Endothelial cell of umbilical vein (primary cell): ENCODE measurements at regions not wholly inside any gene's neighbourhood (a gene's known extent, or its start where the extent isn't known, plus 50 kb on each side); places are given as distances from the start of the nearest gene placed in this dataset.

Source experiments
- BruUV-seq: library from RNA; stranded (reverse); fragments of 400-500 nt; replicated peaks from 2 replicates; lab custom pipeline; 2021; lab: Mats Ljungman, UMichigan
- CTCF ChIA-PET: fragments of 300-600, 350-600 bp; sonication (Branson Sonifier 250); formaldehyde crosslinking; loops from one replicate; lab custom pipeline; 2021; ENCODE audit warnings: antibody characterized with exemption, inconsistent platforms; lab: Charles Lee
- POLR2A ChIA-PET: fragments of 300-600, 350-600 bp; sonication (Branson Sonifier 250); formaldehyde crosslinking; loops from one replicate; lab custom pipeline; 2021; ENCODE audit warnings: antibody characterized with exemption, inconsistent platforms; lab: Charles Lee
- DNase-seq: peaks from one replicate; pipeline ENCODE4 v3.0.0-alpha.2; 2011; ENCODE audit warnings: low read depth, low spot score
- FAIRE-seq: peaks from 2 replicates; lab custom pipeline; 2011; peaks lifted over from hg19 to GRCh38; lab: Jason Lieb, UNC
- H2AFZ ChIP-seq: 2 replicates; pipeline ENCODE4 v1.6.0; 2012; ENCODE audit warnings: low read depth, low read length, control low read depth, inconsistent platforms
- H3K27ac ChIP-seq: 2 replicates; pipeline ENCODE4 v1.5.1; 2011; ENCODE audit warnings: low read depth, mild to moderate bottlenecking, control low read depth, low read length, moderate library complexity; ENCODE audit not compliant: insufficient read depth
- H3K27me3 ChIP-seq, 2 experiments: 2 replicates each; pipeline versions ENCODE4 v1.6.0 to v1.6.1; 2011; ENCODE audit warnings: low read length in 2 of 2, mixed read lengths in 1 of 2; ENCODE audit not compliant: control insufficient read depth in 2 of 2, insufficient read depth in 2 of 2
- H3K36me3 ChIP-seq, 2 experiments: 2 replicates in 1 of 2; 3 replicates in 1 of 2; pipeline ENCODE4 v1.5.1; 2011; ENCODE audit warnings: low read length in 2 of 2, mild to moderate bottlenecking in 1 of 2, moderate library complexity in 1 of 2; ENCODE audit not compliant: control insufficient read depth in 2 of 2, insufficient read depth in 2 of 2; ENCODE audit errors: extremely low read depth in 1 of 2
- H3K4me1 ChIP-seq: 3 replicates; pipeline ENCODE4 v1.5.1; 2011; ENCODE audit warnings: mild to moderate bottlenecking, low read length; ENCODE audit not compliant: control insufficient read depth, insufficient read depth; ENCODE audit errors: extremely low read depth
- H3K4me2 ChIP-seq: 2 replicates; pipeline ENCODE4 v1.6.1; 2011; ENCODE audit warnings: low read length, control low read depth, mixed read lengths; ENCODE audit not compliant: insufficient read depth
- H3K4me3 ChIP-seq, 3 experiments: fragments of 200-600 bp in 1 of 3; sonication (generic), shearing (Covaris generic) in 1 of 3; replicated peaks in 1 of 3; 2 replicates each; pipeline ENCODE4 v1.5.1; 2011 to 2016; ENCODE audit warnings: control low read depth in 3 of 3, low read length in 3 of 3, mild to moderate bottlenecking in 2 of 3, inconsistent platforms in 1 of 3, low read depth in 1 of 3, moderate library complexity in 1 of 3; ENCODE audit not compliant: insufficient read depth in 1 of 3
- H3K79me2 ChIP-seq: 2 replicates; pipeline ENCODE4 v1.6.0; 2012; ENCODE audit warnings: low read length, inconsistent platforms; ENCODE audit not compliant: control insufficient read depth, insufficient read depth
- H3K9ac ChIP-seq: replicated peaks from 2 replicates; pipeline ENCODE3; 2011; ENCODE audit warnings: low read length, control low read depth; ENCODE audit not compliant: insufficient read depth; ENCODE audit errors: extremely low read depth
- H3K9me1 ChIP-seq: replicated peaks from 3 replicates; pipeline ENCODE4 v1.6.0; 2011; ENCODE audit warnings: mild to moderate bottlenecking, low read length; ENCODE audit not compliant: control insufficient read depth, insufficient read depth; ENCODE audit errors: extremely low read depth
- H3K9me3 ChIP-seq: replicated peaks from 2 replicates; pipeline ENCODE4 v1.5.1; 2012; ENCODE audit warnings: low read length, inconsistent platforms; ENCODE audit not compliant: control insufficient read depth, insufficient read depth
- H4K20me1 ChIP-seq: replicated peaks from 2 replicates; pipeline ENCODE3; 2011; ENCODE audit warnings: mild to moderate bottlenecking, low read length; ENCODE audit not compliant: control insufficient read depth, insufficient read depth; ENCODE audit errors: extremely low read depth
- CTCF ChIP-seq, 2 donors: IDR thresholded peaks; 1 replicate in 1 of 2; 2 replicates in 1 of 2; pipeline ENCODE4 v1.5.1; 2011; ENCODE audit warnings: low read length in 2 of 2, mild to moderate bottlenecking in 2 of 2, moderate library complexity in 2 of 2, control low read depth in 1 of 2, inconsistent platforms in 1 of 2, low read depth in 1 of 2; ENCODE audit not compliant: insufficient read depth in 1 of 2; ENCODE audit errors: extremely low read depth in 1 of 2
- MAX ChIP-seq: IDR thresholded peaks from 2 replicates; pipeline ENCODE4 v1.6.1; 2011; ENCODE audit not compliant: insufficient read depth, insufficient read length
- POLR2AphosphoS5 ChIP-seq: IDR thresholded peaks from 2 replicates; pipeline ENCODE4 v1.6.1; 2012; ENCODE audit warnings: low read depth, mild to moderate bottlenecking, control low read depth, low read length, moderate library complexity; ENCODE audit not compliant: insufficient read depth
- dilution Hi-C: fragments of 300-500 bp; cut with MboI; formaldehyde crosslinking; loops from one replicate; pipeline ENCODE4 v1.15.0; 2019; ENCODE audit warnings: low sequenced_read_pairs; ENCODE audit not compliant: extremely low pct_ligation_motif_present
- intact Hi-C: fragments of 100-400 bp; cut with micrococcal nuclease; formaldehyde crosslinking; loops from one replicate; pipeline ENCODE4 v1.10.0; 2022

- Histone ChIP-seq H3K36me3 (no peaks in the 10 kb centered on the region), H3K9ac (no peak overlapping the region), H3K4me3 (no peak overlapping the region), H2AFZ (peak overlapping the region; percentile 55), H3K79me2 (no peaks in the 10 kb centered on the region), H3K27me3 (no peaks in the 10 kb centered on the region), H3K9me3 (no peaks in the 10 kb centered on the region), H3K4me2 (no peak overlapping the region), H3K9me1 (no peaks in the 10 kb centered on the region), H3K27ac (peak overlapping the region; percentile 84), H4K20me1 (no peaks in the 10 kb centered on the region), H3K4me1 (peaks cover 28% of the 10 kb centered on the region)
- dilution Hi-C loops (no loop called here), intact Hi-C loops (no loop called here)
- peak; percentile 4 for FAIRE-seq
- no peak for TF ChIP-seq POLR2AphosphoS5
- no peak for TF ChIP-seq CTCF (IDR thresholded peaks at IDR 0.05; ENCODE audit: extremely low read depth in 1 of 2, insufficient read depth in 1 of 2, low read depth in 1 of 2, low read length in 2 of 2)
- no peak for TF ChIP-seq MAX
- BruUV-seq, result no TSS peak
- CTCF ChIA-PET, result interaction anchor here (1.2 to 2.6 kb wide), 2 partner anchors 20 to 134 kb away, joined by 4 to 13 read pairs; no protein-coding TSS in a partner anchor
- POLR2A ChIA-PET, result no interaction called here
- DNase-seq, result no peak
Measured at GRCh38 chr14:61145903-61146481, 135.1 kb downstream of the TMEM30B start.
